Tongue (tissue), 1 donor: ENCODE measurements at regions not wholly inside any gene's neighbourhood (a gene's known extent, or its start where the extent isn't known, plus 50 kb on each side); places are given as distances from the start of the nearest gene placed in this dataset.
"Not testable (repeated sequence)": the region's sequence is repeated elsewhere in the genome, so short reads cannot be mapped to it uniquely, and the experiment has no call there.

Experiments
- DNase-seq: peaks from one replicate; pipeline ENCODE4 v3.0.0-alpha.2; 2015

DNA sequence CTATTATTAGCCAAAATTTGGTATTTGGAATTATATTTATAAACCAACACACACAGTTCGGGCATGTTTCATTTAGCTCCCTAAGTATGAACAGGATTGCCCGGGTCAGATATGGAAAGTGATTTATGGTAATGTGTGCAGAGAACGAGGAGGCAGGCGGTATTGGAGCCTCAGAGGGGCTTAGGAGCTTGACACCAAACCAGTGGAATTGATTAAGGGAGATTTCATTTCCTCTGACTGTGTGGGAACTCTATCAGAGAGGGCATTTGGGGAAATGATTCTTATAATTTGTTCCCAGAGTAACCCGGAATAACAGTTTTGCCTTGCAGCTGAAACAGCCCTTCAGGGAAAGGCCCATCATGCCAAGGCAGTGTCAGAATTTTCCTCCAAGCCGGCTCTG, 115.1 kb upstream of the SPTLC3 start:
- no peak for DNase-seq

DNA sequence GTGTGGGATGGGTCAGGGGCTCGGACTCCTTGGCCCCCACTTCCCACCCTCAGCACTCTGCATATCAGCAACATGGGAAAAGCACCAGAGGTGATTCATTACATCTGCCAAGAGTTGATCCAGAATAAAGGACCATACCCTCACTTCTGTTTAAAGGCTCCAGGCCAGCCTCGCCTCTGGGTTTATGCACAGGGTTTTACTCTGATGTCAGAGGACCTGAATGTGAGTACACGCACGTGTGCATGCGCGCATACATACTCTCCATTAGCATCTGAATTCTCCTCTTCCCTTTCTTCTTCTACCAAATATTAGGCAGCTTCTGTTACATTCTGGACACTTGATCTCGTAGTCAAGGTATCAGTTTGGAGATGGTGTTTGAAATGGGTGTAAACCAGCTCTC, 114.7 kb upstream of the SPTLC3 start:
- no peak for DNase-seq

DNA sequence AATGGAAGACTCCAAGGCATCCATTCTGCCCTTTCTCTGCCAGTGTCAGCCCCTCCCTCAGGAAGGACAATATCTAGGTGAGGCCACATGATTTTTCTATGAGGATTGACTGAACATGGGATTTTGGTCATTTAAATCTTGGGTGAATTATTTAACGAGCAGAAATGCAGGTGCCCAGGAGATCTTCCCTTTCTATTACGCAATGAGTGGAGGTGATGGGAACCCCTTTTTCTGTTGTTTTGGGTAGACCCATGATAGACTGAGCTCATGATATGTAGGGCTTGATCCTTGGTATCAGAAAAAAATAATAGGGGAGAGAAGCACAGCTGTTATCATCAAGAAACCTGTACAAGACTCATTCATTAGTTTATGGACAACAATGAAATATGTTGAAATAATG, 112.6 kb upstream of the SPTLC3 start:
- no peak for DNase-seq

DNA sequence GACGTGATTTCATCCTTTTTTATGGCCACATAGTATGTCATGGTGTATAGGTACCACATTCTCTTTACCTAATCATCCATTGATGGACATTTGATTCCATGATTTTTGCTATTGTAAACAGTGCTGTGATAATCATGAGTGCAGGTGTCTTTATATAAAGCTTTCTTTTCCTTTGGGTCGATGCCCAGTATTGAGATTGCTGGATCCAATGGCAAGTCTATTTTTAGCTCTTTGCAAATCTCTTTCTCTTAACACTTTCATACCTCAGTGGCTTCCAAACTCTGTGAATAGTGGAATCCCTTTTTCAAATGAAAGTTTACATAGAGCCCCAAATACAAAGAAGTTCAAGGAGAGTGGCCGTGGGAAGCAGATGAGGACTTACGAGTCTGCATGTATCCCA, 105.8 kb upstream of the SPTLC3 start:
- DNase-seq, result no peak

DNA sequence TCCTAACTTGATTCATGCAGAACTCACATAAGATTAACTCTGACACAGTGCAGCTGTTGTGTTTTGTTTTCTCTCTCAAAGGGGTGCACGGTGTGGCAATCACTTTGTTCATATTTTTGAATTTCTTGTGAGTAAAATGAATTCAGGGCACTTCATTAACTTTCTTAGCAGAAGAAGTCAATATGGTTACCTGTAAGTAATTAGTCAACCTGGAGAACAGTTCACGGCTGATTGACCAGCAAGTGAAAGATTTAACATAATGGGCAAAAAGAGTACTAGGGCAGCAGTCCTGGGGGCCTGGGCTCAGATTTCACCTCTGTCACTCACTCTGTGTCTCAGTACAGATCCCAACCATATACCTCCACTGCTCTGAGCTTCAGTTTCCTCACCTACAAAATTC, 102.4 kb upstream of the SPTLC3 start:
- no peak for DNase-seq

DNA sequence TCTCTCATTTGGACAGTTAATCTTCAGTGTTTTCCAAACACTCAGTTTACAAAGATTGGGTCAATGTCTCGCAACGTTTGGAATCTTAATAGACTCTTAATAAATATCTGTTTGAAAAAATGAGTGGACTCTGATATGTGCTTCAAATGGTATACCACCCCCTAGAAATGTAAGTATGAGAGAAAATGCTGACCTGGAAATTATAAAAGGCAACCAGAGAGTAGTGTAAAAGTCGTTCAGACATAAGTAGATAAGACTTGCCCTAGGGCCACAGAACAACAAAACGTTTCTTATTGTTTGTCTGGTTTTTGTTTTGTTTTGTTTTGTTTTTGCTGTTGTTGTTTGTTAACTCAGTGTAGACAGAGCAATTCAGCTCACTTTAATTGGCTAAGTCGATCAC, 97.4 kb upstream of the SPTLC3 start:
- DNase-seq, result no peak

DNA sequence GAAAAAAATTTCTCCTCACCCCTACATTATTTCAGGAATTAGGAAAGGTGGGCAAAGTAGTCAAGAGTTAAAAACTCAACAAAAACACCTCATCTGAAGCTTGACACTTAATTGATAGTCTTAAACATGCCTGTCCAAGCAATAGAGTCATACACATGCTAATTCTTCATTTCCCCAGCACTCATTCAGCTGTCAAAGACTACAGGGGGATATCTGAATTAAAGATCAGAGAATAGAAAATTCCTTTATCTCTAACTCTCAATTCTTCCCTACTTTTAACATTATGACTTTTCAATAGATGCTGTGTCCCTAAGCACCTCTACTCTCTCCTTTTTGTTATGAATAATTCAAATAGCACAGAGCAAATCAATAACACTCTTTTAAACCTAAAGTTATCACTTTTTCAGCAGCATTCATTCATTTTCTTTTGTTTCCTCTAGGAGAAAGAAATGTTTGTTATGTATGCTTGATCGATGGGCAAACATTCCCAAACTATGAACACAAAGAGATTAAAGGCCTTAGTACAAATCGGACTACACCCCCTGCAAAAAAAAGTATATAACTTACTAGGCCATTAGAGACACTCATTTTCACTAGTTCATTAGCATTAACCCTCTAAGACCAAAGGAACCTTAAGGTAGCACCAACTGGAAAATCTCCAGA, 94.9 kb upstream of the SPTLC3 start:
- DNase-seq, result no peak

DNA sequence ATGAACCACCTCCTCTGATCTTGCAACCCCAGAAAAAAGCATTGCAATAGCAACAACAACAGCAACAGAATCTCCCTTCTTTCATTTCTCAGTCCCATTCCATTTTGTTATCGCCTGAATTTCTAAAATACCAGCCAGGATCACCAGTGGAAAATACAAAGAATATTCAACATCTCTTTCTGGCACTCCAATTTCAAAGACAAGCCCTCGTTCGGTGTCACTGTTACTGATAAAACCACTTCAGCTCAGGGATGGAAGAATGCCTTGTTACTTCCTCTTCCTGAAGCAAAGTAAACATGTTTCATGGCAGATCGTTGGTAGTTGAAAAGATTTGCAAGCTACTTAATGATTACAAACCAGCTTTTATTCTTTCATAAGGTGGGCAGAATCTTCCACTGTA, 94.0 kb upstream of the SPTLC3 start:
- DNase-seq, result no peak

DNA sequence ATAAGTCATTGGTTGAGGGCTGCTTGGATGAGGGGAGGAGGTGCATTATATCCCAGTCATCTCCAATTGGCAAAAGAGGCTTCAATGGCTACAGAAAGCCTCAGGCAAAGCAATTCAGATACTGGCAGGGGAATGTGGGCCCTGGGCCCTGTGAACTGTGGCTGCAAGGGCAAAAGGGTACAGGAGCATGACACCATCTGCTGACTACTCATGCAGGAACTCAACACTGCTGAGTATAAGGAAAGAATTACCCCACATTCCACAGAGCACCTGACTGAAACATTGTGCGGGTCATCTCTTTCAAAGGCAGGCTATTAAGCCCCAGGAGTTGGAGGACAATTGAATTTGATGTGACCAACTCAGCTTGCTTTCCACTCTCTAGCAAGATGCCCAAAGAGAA, 92.1 kb upstream of the SPTLC3 start:
- no peak for DNase-seq

DNA sequence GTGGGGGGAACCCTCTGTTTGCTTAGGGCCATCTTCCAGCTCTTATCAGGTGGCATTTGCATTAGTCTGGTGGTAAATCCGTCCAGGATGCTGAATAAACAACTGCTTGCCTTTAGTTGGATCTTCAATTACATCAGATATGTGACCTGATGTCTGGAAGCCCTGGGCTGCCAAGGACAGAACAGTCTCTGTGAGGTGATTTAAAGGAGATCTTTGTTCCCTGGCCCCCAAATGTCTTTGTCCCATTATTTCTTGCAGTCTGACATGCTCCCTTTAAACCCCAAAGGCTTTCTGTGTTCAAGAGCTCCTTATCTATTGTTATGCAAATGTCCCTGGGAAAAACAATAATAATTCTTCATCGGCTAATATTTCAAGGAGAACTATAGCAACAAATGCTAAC, 84.6 kb upstream of the SPTLC3 start:
- no peak for DNase-seq

DNA sequence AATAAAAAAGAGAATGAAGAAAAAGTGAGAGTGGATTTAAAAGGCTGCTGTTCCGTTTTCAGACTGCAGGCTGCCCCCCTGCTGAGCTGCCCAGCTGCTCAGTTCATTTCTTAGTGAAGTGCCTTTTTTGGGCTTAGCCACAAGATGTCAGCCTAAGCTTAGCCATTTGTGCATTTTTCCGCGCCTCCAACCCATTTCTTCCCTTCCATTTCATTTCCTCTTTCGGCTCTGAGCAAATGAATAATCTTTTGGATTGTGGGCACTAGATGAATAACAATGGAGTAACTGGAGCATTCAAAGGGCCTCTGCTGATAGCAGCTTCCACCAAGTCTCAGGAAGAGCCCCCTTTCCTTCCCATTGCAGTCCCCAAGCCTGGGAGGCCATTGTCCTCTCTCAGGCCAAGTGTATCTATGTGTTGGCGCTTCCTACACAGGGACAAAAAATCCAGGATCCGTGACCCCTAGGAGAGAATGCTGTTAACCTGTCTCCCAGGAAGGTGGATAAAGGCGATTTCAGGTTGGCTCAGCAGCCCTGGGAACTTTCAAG, 83.5 kb upstream of the SPTLC3 start:
- DNase-seq, result peak; percentile 88

DNA sequence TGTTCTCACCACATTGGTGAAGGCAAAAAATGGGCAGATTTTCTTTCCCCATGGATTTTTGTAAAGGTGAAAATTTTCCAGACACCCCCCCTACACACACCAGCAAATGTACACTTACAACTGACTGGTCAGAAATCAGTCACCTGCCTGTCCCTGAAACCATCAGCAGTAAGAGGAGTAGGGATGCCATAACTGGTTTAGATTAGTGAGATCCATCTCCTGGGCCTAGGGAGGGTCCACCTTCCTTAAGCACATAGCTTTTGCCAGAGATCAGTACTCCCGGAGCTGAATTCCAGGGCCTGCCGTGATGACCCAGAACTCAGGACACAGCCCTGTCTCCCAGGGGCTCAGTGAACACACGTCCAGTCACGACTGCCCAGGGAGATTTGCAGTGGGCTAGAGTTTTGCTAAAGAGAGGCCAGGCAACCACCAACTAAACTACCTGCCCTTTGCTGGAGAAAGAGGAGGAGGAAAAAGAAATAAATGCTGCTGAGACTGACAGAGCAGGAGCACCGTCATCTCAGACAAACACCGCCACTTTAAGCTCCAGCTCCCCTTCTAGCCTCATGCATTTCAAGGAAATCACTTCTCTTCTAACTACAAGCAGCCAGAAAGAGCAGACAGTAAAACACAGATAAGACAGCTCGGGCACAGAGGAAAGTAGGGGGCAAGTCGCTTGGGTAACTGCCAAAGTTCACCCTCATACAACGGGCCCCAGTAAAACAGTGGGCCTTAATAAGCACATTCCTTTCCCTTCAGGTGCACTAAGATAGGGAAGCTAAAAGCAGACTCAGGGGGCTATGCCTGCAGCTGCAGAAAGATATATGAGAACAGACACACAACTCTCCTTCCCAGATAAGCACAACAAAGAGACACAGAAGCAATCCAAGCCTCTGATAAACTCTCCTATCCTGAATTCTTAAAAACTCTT, 82.6 kb upstream of the SPTLC3 start:
- no peak for DNase-seq

DNA sequence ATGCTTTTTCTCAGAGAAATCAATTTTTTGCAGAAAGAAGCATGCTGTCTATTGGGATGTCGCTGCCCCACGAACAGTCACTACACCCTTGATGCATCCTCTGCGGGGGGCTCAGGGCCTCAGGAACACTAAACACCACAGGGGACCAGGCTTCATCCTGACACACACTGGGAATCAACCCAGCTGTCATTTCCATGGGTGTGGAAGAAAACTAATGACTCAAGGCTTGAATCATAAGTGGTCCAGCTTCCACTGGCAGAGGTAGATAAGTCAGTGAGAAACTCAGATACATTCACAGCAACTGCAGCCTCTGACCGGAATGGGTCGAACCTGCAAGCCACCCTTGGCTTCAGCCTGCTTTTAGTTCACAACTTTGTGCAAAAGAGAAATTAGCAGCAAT, 81.3 kb upstream of the SPTLC3 start:
- DNase-seq, result no peak

DNA sequence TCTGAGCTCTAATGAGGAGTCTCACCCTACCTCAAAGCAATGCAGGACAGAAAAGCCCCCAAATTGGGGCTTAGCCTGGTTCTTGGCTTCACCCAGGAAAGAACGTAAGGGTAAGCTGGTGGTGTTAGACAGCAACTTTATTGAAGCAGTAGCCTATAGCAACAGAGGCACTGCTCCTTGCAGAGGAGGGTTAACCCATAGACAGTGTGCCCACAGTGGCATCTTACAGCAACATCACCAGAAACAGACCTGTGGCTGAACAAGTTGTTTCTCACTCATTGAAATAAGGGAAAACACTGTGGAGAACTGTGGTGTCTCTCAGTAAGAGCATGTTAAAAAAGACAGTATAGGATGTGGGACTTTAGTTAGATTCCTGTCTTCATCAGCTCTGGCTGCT, 80.4 kb upstream of the SPTLC3 start:
- no peak for DNase-seq

DNA sequence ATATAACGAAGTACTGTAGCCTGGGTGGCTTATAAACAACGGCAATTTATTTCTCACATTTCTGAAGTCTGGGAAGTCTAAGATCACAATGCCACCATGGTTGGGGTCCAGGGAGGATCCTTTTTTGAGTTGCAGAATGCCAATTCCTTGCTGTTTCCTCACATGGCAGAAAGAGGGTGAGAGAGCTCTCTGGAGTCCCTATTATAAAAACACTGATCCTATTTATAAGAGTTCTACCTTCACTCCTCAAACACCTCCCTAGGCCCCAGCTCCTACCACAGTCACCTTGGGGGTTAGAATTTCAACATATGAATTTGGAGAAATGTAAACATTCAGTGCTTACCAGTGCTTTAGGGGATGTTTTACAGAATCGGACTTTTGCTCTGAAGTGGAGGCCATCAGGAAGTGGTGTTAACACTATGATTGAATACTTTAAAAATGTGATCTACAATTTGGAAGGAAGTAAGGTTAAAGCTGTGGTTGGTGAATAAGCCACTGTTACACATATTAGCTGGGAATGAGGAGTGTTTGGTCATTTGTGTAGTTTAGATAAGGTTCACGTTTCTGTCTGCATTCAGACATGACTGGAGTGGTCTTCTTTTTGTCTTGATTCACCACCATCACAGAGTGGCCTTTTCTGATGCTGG, 79.9 kb upstream of the SPTLC3 start:
- no peak for DNase-seq

DNA sequence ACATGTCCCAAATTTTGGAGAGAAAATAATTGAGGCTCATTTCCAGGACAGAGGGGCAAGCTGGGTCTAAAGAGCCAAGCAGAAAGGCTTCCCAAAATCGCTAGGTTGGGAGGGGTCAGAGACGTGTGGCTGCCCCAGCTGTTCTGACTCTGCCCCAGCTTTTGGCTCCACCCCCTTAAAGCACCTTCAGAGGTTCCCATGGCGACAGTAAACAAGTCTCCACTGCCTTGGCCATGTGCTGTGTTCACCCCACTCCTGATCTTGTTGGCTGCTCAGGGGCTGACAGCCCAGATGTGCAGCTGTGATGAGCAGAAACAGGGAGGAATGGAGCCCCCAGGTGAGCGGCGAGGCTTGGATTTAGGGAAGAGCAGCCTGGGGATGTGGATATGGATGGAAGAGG, 72.8 kb upstream of the SPTLC3 start:
- no peak for DNase-seq

DNA sequence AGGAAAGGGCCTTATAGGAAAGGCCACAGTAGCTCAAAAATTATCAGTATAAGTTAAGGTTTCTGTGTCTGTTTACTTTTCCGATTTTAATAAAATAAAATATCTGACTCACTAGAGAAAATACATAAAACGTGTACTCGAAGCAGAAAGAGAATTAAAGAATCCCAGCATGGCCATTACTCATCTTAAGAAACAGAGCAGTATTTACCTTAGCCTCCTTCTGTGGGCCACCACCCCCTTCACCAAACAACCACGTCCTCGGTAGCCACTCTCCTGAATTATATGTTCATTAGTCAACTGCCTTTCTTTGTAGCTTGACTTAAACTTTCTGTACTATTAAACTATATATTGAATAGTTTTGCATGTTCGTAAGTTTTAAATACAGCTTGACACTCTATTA, 72.2 kb upstream of the SPTLC3 start:
- no peak for DNase-seq

DNA sequence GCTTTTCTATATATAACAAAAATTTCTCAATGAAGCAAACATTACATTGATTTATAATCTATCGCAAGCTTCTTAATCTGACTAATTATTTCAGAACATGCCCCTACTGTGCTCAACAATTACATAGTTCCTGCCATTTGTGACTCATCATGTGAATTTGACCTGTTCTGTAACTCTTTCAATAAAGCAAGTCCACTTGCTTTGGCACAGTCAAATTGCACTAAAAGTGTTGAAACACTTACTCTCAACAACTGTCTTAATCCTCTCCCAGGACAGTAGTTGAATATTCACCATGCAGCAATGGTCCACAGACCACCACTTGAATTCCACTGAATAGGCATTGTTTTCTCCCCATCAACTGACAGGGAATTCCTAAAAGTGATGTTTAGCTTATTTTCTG, 67.7 kb upstream of the SPTLC3 start:
- no peak for DNase-seq

DNA sequence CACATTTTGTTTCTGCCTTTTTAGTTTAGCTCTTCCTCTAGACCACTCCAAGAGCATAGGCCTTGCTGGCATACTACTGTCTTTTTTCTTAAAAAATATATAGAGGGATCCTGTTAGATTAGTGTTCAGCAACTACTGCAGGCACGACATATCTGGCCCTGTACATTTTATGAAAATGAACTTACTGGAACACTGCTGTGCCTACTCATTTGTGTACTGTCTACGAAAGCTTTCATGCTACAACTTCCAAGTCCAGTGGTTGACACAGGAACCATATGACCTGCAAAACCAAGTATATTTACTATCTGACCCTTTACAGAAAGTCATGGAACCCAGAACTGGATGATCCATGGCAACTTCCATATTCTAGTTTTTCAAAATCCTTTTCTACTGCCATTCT, 66.6 kb upstream of the SPTLC3 start:
- DNase-seq, result no peak

DNA sequence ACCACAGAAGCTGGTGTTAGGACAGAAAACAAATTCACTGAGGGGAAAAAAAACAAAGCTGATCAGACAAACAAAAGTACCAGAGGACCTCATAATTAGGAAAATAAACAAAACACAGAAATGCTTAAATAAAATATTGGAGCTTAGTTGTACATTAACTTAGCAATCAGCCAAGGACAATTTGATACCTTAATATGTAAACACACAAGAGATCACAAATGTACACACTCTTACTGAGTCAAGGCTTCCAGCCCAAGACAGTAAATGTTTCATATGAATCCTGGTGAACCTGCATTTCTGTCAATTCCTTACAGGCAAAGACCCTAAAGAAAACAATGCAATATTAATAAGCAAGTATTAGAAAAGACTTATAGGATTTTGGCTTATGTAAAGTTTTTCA, 62.0 kb upstream of the SPTLC3 start:
- DNase-seq, result no peak

DNA sequence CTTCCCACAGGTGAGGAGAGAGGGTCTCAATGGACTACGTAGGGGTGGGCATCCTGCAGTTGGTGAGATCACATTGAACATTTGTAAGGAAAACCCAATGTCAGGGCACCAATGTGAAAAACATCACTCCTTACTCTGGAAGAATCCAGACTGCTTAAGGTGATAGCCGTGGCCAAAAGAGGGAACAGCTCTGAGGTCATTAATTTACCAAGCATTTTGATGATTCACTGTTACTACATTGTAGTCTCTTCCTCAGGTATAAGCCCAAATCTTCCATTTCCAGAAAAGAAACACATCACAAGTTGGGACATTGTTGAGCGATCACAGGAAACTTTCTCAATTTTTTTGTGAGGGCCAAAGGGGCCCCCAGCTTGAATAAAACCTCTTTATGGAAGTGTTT, 61.1 kb upstream of the SPTLC3 start:
- DNase-seq, result no peak

DNA sequence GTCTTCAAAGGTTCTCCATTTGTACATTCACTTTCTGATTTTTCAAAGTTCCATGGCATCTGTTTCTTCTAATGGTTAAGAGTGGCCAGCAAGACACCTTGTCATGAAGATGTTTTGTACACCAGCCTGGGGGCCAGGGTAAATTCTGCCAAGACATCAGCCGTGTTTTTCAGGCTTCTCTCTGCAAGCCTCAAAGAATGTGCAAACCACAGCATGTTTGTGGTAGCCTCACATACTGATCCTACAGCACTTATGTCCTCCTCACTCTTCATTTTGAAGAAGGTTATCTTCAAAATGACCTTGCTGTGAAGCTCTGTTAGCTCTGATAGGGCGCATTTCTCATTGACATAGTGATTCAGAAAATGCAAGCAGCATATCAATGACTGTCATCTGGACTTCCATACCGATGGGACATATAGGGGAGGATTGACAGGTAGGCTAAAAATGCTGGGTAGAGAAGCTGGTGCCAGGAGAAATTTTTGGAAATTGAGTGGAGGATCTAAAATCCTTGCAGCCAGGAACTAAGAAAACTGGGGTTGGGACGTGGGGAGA, 59.3 kb upstream of the SPTLC3 start:
- no peak for DNase-seq

DNA sequence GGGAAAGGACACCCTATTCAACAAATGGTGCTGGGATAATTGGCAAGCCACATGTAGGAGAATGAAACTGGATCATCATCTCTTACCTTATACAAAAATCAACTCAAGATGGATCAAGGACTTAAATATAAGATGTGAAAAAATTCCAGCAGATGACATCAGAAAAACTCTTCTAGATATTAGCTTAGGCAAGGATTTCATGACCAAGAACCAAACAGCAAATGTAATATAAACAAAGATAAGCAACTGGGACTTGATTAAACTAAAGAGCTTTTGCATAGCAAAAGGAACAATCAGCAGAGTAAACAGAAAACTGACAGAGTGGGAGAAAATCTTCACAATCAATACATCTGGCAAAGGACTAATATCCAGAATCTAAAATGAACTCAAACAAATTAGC, 54.5 kb upstream of the SPTLC3 start:
- DNase-seq, result not testable (repeated sequence)
